T-helper 17 cell (primary cell): ENCODE measurements at regions not wholly inside any gene's neighbourhood (a gene's known extent, or its start where the extent isn't known, plus 50 kb on each side); places are given as distances from the start of the nearest gene placed in this dataset.
"Not testable (repeated sequence)": the region's sequence is repeated elsewhere in the genome, so short reads cannot be mapped to it uniquely, and the experiment has no call there.

Experiments used
- ATAC-seq: fragments of 150-1000 bp; cut with Tn5 transposase; 2 replicates; pipeline ENCODE4 v1.10.0; 2021; ENCODE audit warnings: mild to moderate bottlenecking, moderate library complexity
- DNase-seq, 3 donors: peaks; one replicate each; pipeline versions ENCODE4 v3.0.0 to v3.0.0-alpha.2; 2020 to 2021
- H3K9me3 ChIP-seq: one replicate; pipeline ENCODE4 v1.7.0; 2013; ENCODE audit warnings: low read length, mild to moderate bottlenecking; ENCODE audit not compliant: control insufficient read depth, poor library complexity, severe bottlenecking
- H3K27ac Mint-ChIP-seq: one replicate; pipeline ENCODE4 v1.8.0; 2022; ENCODE audit warnings: mild to moderate bottlenecking, moderate library complexity, mixed read lengths
- H3K27me3 Mint-ChIP-seq: one replicate; pipeline ENCODE4 v1.8.0; 2022; ENCODE audit warnings: mixed read lengths
- H3K36me3 Mint-ChIP-seq: one replicate; pipeline ENCODE4 v1.8.0; 2022; ENCODE audit warnings: low read depth, mixed read lengths
- H3K4me1 Mint-ChIP-seq: one replicate; pipeline ENCODE4 v1.8.0; 2022; ENCODE audit warnings: mild to moderate bottlenecking, mixed read lengths
- H3K4me3 Mint-ChIP-seq: one replicate; pipeline ENCODE4 v1.8.0; 2022; ENCODE audit warnings: mild to moderate bottlenecking, moderate library complexity, mixed read lengths

DNA sequence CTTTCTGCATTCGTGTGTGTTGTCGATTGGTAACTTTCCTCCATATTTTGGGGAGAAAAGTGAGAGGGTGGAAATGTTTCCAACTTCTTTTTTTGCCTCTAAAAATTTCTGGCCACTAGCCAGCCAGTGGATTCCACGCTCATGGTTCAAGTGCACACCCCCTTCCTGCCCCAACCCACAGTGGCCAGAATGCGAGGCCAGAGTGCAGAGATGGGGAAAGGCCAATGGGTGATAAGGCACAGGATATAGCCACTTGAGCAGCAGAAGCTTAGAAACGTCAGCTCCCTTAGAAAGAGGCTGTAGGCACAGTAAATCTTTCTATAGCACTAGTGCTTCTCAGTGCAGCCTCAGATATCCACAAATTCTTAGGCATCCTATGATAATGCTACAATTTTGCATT, 75.8 kb upstream of the ADRB2 start:
- no peaks in the 10 kb centered on the region for H3K27me3 Mint-ChIP-seq
- H3K4me3 Mint-ChIP-seq, result no peak overlapping the region
- ATAC-seq, result no peak

GRCh38 chr5:148751025-148751424, 75.4 kb upstream of the ADRB2 start:
- no peak overlapping the region for H3K4me3 Mint-ChIP-seq
- no peak for DNase-seq
- H3K9me3 ChIP-seq, result no peaks in the 10 kb centered on the region
- no peak for ATAC-seq
- peaks cover 4% of the 10 kb centered on the region for H3K4me1 Mint-ChIP-seq
- no peak overlapping the region for H3K27ac Mint-ChIP-seq
- H3K36me3 Mint-ChIP-seq, result peaks cover 2% of the 10 kb centered on the region
- H3K27me3 Mint-ChIP-seq, result no peaks in the 10 kb centered on the region

More for the DNA sequence above, 75.8 kb upstream of the ADRB2 start:
- H3K9me3 ChIP-seq, result no peaks in the 10 kb centered on the region
- Mint-ChIP-seq H3K27ac (no peak overlapping the region), H3K36me3 (peaks cover 2% of the 10 kb centered on the region), H3K4me1 (peaks cover 4% of the 10 kb centered on the region)
- DNase-seq, result no peak

- not testable (repeated sequence) for H3K4me3 Mint-ChIP-seq, H3K27ac Mint-ChIP-seq, DNase-seq, H3K4me1 Mint-ChIP-seq, H3K36me3 Mint-ChIP-seq, ATAC-seq, H3K27me3 Mint-ChIP-seq, H3K9me3 ChIP-seq
These were observed 74.0 kb upstream of the ADRB2 start for GRCh38 chr5:148752375-148752774.

- Mint-ChIP-seq H3K4me1 (no peaks in the 10 kb centered on the region), H3K27ac (no peak overlapping the region), H3K27me3 (peaks cover 9% of the 10 kb centered on the region), H3K36me3 (no peaks in the 10 kb centered on the region), H3K4me3 (no peak overlapping the region)
- ATAC-seq, result no peak
- DNase-seq, result no peak
- H3K9me3 ChIP-seq, result no peaks in the 10 kb centered on the region
These were observed 67.3 kb upstream of the ADRB2 start for GRCh38 chr5:148759101-148759500.

DNA sequence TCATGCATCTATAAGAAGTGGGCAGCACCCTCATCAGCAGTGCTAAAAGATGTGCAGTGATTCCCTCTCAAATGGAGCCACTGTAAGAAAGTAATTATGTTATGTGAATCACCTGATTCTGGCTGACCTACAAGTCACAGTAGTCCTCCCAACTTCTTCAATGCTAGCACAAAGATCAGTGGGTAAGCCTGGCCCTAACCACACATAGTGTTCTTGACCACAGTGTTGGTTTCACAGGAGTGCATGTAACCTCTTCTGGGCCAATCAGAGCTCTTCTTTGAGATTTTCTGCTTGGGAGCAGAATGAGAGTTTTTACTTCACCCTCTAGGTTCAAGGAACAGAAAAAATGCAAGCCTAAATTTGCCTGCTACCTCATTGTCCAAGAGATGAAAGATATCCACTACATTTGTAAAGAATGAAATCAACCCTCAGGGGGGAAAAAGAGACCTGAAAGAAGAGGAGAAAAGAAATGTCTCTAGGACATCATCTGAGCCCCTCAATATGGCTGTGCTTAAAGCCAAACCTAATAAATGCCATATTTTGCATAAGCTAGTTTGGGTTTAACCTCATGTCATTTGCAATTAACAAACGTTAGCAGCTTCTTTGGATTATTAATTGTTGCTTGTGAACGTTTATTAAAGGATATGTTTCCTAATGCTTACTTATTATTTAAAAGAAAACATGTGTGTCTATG, 65.3 kb upstream of the ADRB2 start:
- peaks cover 2% of the 10 kb centered on the region for H3K36me3 Mint-ChIP-seq
- no peak for ATAC-seq

GRCh38 chr5:148763996-148764395, 62.4 kb upstream of the ADRB2 start:
- ATAC-seq (no peak), DNase-seq (no peak)
- Mint-ChIP-seq H3K27ac (no peak overlapping the region), H3K27me3 (peaks cover 40% of the 10 kb centered on the region), H3K4me1 (no peaks in the 10 kb centered on the region), H3K4me3 (no peak overlapping the region), H3K36me3 (peaks cover 6% of the 10 kb centered on the region)
- no peaks in the 10 kb centered on the region for H3K9me3 ChIP-seq

More for the DNA sequence above, 65.3 kb upstream of the ADRB2 start:
- H3K27ac Mint-ChIP-seq, result no peak overlapping the region
- no peak overlapping the region for H3K4me3 Mint-ChIP-seq
- H3K9me3 ChIP-seq, result no peaks in the 10 kb centered on the region
- no peaks in the 10 kb centered on the region for H3K4me1 Mint-ChIP-seq
- H3K27me3 Mint-ChIP-seq, result peaks cover 18% of the 10 kb centered on the region
- no peak for DNase-seq

- peaks cover 42% of the 10 kb centered on the region for H3K27me3 Mint-ChIP-seq
These were observed 61.4 kb upstream of the ADRB2 start for GRCh38 chr5:148765061-148765460.

GRCh38 chr5:148768806-148769415, 57.5 kb upstream of the ADRB2 start:
- peaks cover 62% of the 10 kb centered on the region for H3K27me3 Mint-ChIP-seq
- H3K9me3 ChIP-seq, result no peaks in the 10 kb centered on the region
- H3K27ac Mint-ChIP-seq, result no peak overlapping the region
- H3K36me3 Mint-ChIP-seq, result peaks cover 6% of the 10 kb centered on the region
- no peak for DNase-seq
- no peak for ATAC-seq
- H3K4me3 Mint-ChIP-seq, result no peak overlapping the region
- peaks cover 2% of the 10 kb centered on the region for H3K4me1 Mint-ChIP-seq

More at GRCh38 chr5:148765061-148765460, 61.4 kb upstream of the ADRB2 start:
- no peak overlapping the region for H3K27ac Mint-ChIP-seq
- peaks cover 6% of the 10 kb centered on the region for H3K36me3 Mint-ChIP-seq
- no peaks in the 10 kb centered on the region for H3K4me1 Mint-ChIP-seq
- H3K4me3 Mint-ChIP-seq, result no peak overlapping the region
- H3K9me3 ChIP-seq, result no peaks in the 10 kb centered on the region
- no peak for ATAC-seq
- no peak for DNase-seq

DNA sequence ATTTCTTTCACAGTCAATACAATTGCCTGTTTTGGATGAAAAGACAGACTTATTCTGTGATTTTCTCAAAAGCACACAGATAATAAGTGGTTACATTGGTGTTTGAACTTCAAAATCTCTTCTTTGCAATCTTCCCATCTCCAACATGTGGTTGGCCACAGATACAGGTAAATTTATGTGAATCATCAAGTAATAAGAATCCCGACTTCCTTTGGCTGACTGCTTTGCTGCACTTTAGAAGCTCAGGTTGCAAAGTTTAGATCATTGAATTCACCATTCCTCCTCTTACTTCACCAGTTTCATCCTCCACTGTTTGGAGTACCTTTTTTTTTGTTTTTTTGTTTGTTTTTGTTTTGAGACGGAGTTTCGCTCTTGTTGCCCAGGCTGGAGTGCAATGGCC, 56.5 kb upstream of the ADRB2 start:
- Mint-ChIP-seq H3K4me3 (no peak overlapping the region), H3K4me1 (peaks cover 2% of the 10 kb centered on the region), H3K27me3 (peaks cover 70% of the 10 kb centered on the region), H3K36me3 (peaks cover 6% of the 10 kb centered on the region), H3K27ac (no peak overlapping the region)
- DNase-seq (no peak), ATAC-seq (no peak)
- no peaks in the 10 kb centered on the region for H3K9me3 ChIP-seq

DNA sequence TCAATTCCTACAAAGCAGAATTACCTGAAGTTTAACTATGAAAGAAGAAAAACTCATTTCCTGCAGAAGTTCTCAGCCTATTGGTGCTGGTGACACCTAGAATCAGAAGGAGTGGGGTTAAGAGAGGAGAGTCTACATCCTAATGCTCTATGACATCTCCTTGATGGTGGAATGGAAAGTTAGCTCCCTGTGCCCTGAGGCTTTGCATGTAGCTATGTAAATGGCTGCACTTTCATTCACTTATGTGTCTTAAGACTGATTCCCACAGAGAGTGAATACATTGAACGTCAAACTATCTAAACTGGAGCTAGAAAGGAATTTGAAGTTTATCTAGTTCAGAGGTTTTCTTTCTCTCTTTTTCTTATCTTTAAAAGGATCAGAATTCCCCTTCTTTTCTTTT, 52.1 kb upstream of the ADRB2 start:
- H3K9me3 ChIP-seq, result no peaks in the 10 kb centered on the region
- H3K27ac Mint-ChIP-seq, result no peak overlapping the region
- ATAC-seq (no peak), DNase-seq (no peak)
- H3K4me1 Mint-ChIP-seq, result peaks cover 2% of the 10 kb centered on the region
- H3K27me3 Mint-ChIP-seq, result peaks cover 51% of the 10 kb centered on the region
- no peak overlapping the region for H3K4me3 Mint-ChIP-seq
- no peaks in the 10 kb centered on the region for H3K36me3 Mint-ChIP-seq

GRCh38 chr5:148776261-148776660, 50.1 kb upstream of the ADRB2 start:
- DNase-seq, result no peak
- ATAC-seq, result no peak
- no peak overlapping the region for H3K4me3 Mint-ChIP-seq
- H3K27me3 Mint-ChIP-seq, result peaks cover 48% of the 10 kb centered on the region
- H3K4me1 Mint-ChIP-seq, result peaks cover under 1% of the 10 kb centered on the region
- H3K9me3 ChIP-seq, result no peaks in the 10 kb centered on the region
- no peak overlapping the region for H3K27ac Mint-ChIP-seq
- no peaks in the 10 kb centered on the region for H3K36me3 Mint-ChIP-seq
